D721Med (cell line): ENCODE measurements at regions not wholly inside any gene's neighbourhood (a gene's known extent, or its start where the extent isn't known, plus 50 kb on each side); places are given as distances from the start of the nearest gene placed in this dataset.
A peak's percentile ranks its signal among the peaks of the same experiment; 100 is the strongest.

Experiments
- DNase-seq: peaks from one replicate; pipeline ENCODE4 v3.0.0; 2011; ENCODE audit warnings: low spot score; ENCODE audit not compliant: insufficient read length
- FAIRE-seq: peaks from 2 replicates; lab custom pipeline; 2011; peaks lifted over from hg19 to GRCh38; lab: Jason Lieb, UNC
- CTCF ChIP-seq: IDR thresholded peaks from 2 replicates; pipeline ENCODE4 v1.5.1; 2012; ENCODE audit warnings: mild to moderate bottlenecking, control low read depth; ENCODE audit not compliant: insufficient read depth; ENCODE audit errors: missing control alignments

GRCh38 chr18:77550625-77551024 is 301.0 kb downstream of the GALR1 start:
- no peak for TF ChIP-seq CTCF
- DNase-seq (no peak), FAIRE-seq (no peak)

- TF ChIP-seq CTCF: no peak
- FAIRE-seq (no peak), DNase-seq (no peak)
These were observed 301.4 kb downstream of the GALR1 start for GRCh38 chr18:77551055-77551454.

GRCh38 chr18:77552945-77553344 is 303.3 kb downstream of the GALR1 start:
- FAIRE-seq (no peak), DNase-seq (no peak)
- TF ChIP-seq CTCF: no peak

GRCh38 chr18:77554061-77554460 is 304.4 kb downstream of the GALR1 start:
- DNase-seq (no peak), FAIRE-seq (peak; percentile 93)
- TF ChIP-seq CTCF: no peak

GRCh38 chr18:77557046-77557587 is 307.5 kb downstream of the GALR1 start:
- no peak for DNase-seq
- FAIRE-seq: no peak
- TF ChIP-seq CTCF: no peak

GRCh38 chr18:77559274-77559910 is 309.7 kb downstream of the GALR1 start:
- no peak for TF ChIP-seq CTCF
- FAIRE-seq: no peak
- no peak for DNase-seq

GRCh38 chr18:77560341-77560992 is 310.8 kb downstream of the GALR1 start:
- DNase-seq (no peak), FAIRE-seq (no peak)
- TF ChIP-seq CTCF: no peak
